AG09309 (cell line): ENCODE measurements at regions not wholly inside any gene's neighbourhood (a gene's known extent, or its start where the extent isn't known, plus 50 kb on each side); places are given as distances from the start of the nearest gene placed in this dataset.
"Not testable (repeated sequence)": the region's sequence is repeated elsewhere in the genome, so short reads cannot be mapped to it uniquely, and the experiment has no call there.

Experiments
- DNase-seq: peaks from one replicate; pipeline ENCODE4 v3.0.0-alpha.2; 2010; ENCODE audit warnings: low read depth
- H3K4me3 ChIP-seq: 2 replicates; pipeline ENCODE4 v1.5.1; 2011; ENCODE audit warnings: mild to moderate bottlenecking, low read depth, low read length, moderate library complexity; ENCODE audit not compliant: control insufficient read depth
- CTCF ChIP-seq: IDR thresholded peaks from 2 replicates; pipeline ENCODE4 v1.5.1; 2011; ENCODE audit warnings: mild to moderate bottlenecking, low read depth, low read length, inconsistent platforms; ENCODE audit not compliant: insufficient read depth, control insufficient read depth; ENCODE audit errors: missing control alignments

DNA sequence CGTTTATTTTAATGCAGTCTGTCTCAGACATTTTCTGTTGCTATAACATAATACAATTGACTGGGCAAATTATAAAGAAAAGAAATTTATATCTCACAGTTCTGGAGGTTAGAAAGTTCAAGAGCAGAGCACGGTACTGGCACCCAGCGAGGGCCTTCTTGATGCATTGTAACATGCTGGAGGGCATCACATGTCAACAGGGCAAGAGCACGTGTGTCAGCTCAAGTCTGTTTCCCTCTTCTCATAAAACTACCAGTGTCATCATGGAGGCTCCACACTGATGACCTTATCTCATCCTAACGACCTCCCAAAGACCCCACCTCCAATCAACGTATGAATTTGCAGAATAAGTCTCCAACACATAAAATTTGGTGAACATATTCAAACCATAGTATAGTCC lies 90.6 kb upstream of the GRIK1 start:
- no peak for TF ChIP-seq CTCF
- no peak for DNase-seq
- H3K4me3 ChIP-seq = no peak overlapping the region

GRCh38 chr21:30028537-30028936 lies 88.7 kb upstream of the GRIK1 start:
- no peak overlapping the region for H3K4me3 ChIP-seq
- no peak for DNase-seq
- TF ChIP-seq CTCF = no peak

- no peak for TF ChIP-seq CTCF
- no peak overlapping the region for H3K4me3 ChIP-seq
- DNase-seq = no peak
These were observed 88.2 kb upstream of the GRIK1 start for GRCh38 chr21:30027986-30028385.

DNA sequence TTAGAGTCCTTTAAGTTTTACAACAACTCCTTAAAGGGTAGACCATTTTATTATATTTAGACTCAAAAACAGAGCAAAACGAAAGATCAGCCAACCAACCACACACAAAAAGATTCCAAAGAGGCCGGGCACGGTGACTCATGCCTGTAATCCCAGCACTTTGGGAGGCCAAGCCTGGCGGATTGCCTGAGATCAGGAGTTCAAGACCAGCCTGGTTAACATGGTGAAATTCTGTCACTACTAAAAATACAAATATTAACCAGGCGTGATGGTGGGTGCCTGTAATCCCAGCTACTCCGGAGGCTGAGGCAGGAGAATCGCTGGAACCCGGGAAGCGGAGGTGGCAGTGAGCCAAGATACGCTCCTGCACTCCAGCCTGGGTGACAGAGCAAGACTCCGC lies 83.3 kb upstream of the GRIK1 start:
- not testable (repeated sequence) for DNase-seq

DNA sequence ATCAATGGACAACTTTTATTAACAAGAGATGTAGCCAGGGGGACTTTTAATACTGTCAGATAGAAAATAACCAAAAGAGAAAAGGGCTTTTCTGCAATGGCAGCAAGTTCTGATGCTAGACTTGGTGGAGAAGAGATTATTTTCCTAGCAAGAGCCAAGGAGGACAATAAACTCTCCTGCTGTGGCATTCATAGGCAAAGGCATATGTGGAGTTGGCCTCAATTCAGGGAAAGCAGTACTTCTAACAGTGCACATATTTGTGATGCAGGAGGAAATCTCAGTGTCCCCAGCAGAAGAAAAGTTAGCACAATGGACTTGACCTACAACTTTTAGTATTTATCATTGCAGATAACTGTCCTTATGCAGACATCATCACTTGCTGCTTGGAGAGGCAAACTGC lies 75.1 kb upstream of the GRIK1 start:
- no peak overlapping the region for H3K4me3 ChIP-seq
- no peak for DNase-seq
- TF ChIP-seq CTCF = no peak

More for the DNA sequence above, 83.3 kb upstream of the GRIK1 start:
- not testable (repeated sequence) for H3K4me3 ChIP-seq

DNA sequence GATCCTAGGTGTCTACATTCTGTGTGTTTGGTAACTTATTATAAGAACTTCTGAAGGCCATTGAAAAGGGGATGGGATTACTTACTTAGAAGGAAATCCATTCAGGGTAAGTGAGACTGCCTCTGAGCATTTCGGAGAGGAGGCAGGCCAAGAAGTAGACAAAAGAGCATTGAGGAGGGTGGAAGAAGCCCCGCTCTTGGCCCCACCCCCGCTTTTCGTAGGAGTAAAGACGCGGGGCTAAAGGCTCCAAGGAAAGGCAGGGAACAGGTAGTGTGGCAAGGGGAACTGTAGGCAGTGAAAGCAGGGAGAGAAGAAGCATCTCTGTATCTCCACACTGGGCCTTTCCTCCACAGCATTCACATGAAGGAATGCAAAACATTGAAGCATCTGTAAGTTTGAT lies 51.8 kb upstream of the GRIK1 start:
- H3K4me3 ChIP-seq = no peak overlapping the region
- DNase-seq = no peak
- TF ChIP-seq CTCF = no peak

DNA sequence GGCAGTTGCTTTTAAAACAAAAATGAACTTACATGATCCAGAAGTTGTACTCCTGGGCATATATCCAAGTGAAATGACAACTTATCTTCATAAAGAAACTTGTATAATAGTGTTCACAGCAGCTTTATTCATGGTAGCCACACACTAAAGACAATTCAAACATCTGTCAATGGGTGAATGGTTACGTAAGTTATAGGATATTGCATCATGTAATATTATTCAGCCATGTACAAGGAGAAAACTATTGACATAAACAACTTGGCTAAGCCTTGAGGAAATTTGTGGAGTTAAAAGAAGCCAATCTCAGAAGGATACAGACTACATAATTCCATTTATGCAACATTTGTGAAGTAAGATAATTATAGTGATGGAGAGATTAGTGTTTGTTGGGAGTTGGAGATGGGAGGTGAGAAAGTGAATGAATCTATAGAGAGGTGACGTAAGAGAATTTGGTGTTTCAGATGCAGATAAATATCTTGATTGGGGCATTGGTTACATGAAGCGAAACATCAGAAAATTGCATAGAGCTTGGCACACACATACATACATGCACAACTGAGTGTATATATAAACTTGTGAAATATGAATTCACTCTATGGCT lies 49.9 kb upstream of the GRIK1 start:
- H3K4me3 ChIP-seq = no peak overlapping the region
- no peak for TF ChIP-seq CTCF
- no peak for DNase-seq
